ENCODE measurements at regions not wholly inside any gene's neighbourhood (a gene's known extent, or its start where the extent isn't known, plus 50 kb on each side); places are given as distances from the start of the nearest gene placed in this dataset.

GRCh38 chr2:226077841-226078240 is 678.3 kb downstream of the NYAP2 start:
- Histone ChIP-seq H3K4me3 (ENCODE audit: low read depth in 2 of 2, low read length in 2 of 2) (no peak overlapping the region), H3K9me3 (ENCODE audit: control insufficient read depth, insufficient read depth, low read depth, low read length) (no peaks in the 10 kb centered on the region), H3K27ac (ENCODE audit: low read length) (no peak overlapping the region; the same call in 1 of the 2 replicates), H3K4me1 (ENCODE audit: control insufficient read depth, insufficient read depth, low read length) (no peaks in the 10 kb centered on the region), H3K27me3 (ENCODE audit: control insufficient read depth, insufficient read depth, low read length) (no peaks in the 10 kb centered on the region), H3K36me3 (ENCODE audit: control insufficient read depth, insufficient read depth, low read length) (no peaks in the 10 kb centered on the region)
- intact Hi-C loops (cut with micrococcal nuclease; ENCODE audit: unreplicated experiment) (no loop called here), in situ Hi-C loops (cut with HindIII; ENCODE audit: low pct_unique_long_range_greater_than_20kb, low sequenced_read_pairs) (no loop called here)
- POLR2A ChIA-PET: no interaction called here
- TF ChIP-seq POLR2AphosphoS5 (IDR thresholded peaks at IDR 0.05; ENCODE audit: low read depth, low read length) (no peak), SIN3A (IDR thresholded peaks at IDR 0.05; ENCODE audit: borderline replicate concordance, insufficient read depth, low read depth, low read length) (no peak), REST (IDR thresholded peaks at IDR 0.05; ENCODE audit: insufficient read depth in 1 of 2, low read depth in 2 of 2, low read length in 1 of 2) (no peak)
- ATAC-seq (no peak), DNase-seq (ENCODE audit: low read depth, low spot score) (no peak)
- CTCF ChIA-PET: no interaction called here
- BruUV-seq (replicated peaks): no TSS peak

GRCh38 chr2:226077031-226077430 is 677.5 kb downstream of the NYAP2 start:
- ChIA-PET POLR2A (no interaction called here), CTCF (interaction anchor here (0.7 kb wide), 1 partner anchor 29 kb away, joined by 3 read pairs; no protein-coding TSS in a partner anchor)
- Histone ChIP-seq H3K4me1 (ENCODE audit: control insufficient read depth, insufficient read depth, low read length) (no peaks in the 10 kb centered on the region), H3K9me3 (ENCODE audit: control insufficient read depth, insufficient read depth, low read depth, low read length) (no peaks in the 10 kb centered on the region), H3K27me3 (ENCODE audit: control insufficient read depth, insufficient read depth, low read length) (no peaks in the 10 kb centered on the region), H3K36me3 (ENCODE audit: control insufficient read depth, insufficient read depth, low read length) (no peaks in the 10 kb centered on the region), H3K27ac (ENCODE audit: low read length) (no peak overlapping the region; the same call in 1 of the 2 replicates), H3K4me3 (ENCODE audit: low read depth in 2 of 2, low read length in 2 of 2) (no peak overlapping the region)
- DNase-seq (ENCODE audit: low read depth, low spot score) (no peak), ATAC-seq (no peak)
- no TSS peak for BruUV-seq (replicated peaks)
- TF ChIP-seq TCF7L2 (IDR thresholded peaks at IDR 0.05; ENCODE audit: low read depth, low read length): no peak
- TF ChIP-seq POLR2AphosphoS5 (IDR thresholded peaks at IDR 0.05; ENCODE audit: low read depth, low read length): no peak
- TF ChIP-seq SIN3A (IDR thresholded peaks at IDR 0.05; ENCODE audit: borderline replicate concordance, insufficient read depth, low read depth, low read length): no peak
- no peak for TF ChIP-seq REST (IDR thresholded peaks at IDR 0.05; ENCODE audit: insufficient read depth in 1 of 2, low read depth in 2 of 2, low read length in 1 of 2)
- TF ChIP-seq, protein P1, sequence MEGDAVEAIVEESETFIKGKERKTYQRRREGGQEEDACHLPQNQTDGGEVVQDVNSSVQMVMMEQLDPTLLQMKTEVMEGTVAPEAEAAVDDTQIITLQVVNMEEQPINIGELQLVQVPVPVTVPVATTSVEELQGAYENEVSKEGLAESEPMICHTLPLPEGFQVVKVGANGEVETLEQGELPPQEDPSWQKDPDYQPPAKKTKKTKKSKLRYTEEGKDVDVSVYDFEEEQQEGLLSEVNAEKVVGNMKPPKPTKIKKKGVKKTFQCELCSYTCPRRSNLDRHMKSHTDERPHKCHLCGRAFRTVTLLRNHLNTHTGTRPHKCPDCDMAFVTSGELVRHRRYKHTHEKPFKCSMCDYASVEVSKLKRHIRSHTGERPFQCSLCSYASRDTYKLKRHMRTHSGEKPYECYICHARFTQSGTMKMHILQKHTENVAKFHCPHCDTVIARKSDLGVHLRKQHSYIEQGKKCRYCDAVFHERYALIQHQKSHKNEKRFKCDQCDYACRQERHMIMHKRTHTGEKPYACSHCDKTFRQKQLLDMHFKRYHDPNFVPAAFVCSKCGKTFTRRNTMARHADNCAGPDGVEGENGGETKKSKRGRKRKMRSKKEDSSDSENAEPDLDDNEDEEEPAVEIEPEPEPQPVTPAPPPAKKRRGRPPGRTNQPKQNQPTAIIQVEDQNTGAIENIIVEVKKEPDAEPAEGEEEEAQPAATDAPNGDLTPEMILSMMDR (IDR thresholded peaks at IDR 0.05): no peak
- in situ Hi-C loops (cut with HindIII; ENCODE audit: low pct_unique_long_range_greater_than_20kb, low sequenced_read_pairs) (no loop called here), intact Hi-C loops (cut with micrococcal nuclease; ENCODE audit: unreplicated experiment) (no loop called here)

Data from Panc1 (cell line).